ENCODE measurements at regions not wholly inside any gene's neighbourhood (a gene's known extent, or its start where the extent isn't known, plus 50 kb on each side); places are given as distances from the start of the nearest gene placed in this dataset.
"Not testable (repeated sequence)": the region's sequence is repeated elsewhere in the genome, so short reads cannot be mapped to it uniquely, and the experiment has no call there.

- DNase-seq = no peak
These were observed 74.1 kb upstream of the IQSEC1 start for GRCh38 chr3:13147344-13147743.

- no peak for DNase-seq
These were observed 73.5 kb upstream of the IQSEC1 start for GRCh38 chr3:13146643-13147143.

GRCh38 chr3:13145826-13146642 lies 72.8 kb upstream of the IQSEC1 start:
- no peak for DNase-seq

- no peak for DNase-seq
These were observed 72.0 kb upstream of the IQSEC1 start for GRCh38 chr3:13145131-13145825.

GRCh38 chr3:13144163-13145023 lies 71.2 kb upstream of the IQSEC1 start:
- DNase-seq = no peak

GRCh38 chr3:13143381-13144004 lies 70.3 kb upstream of the IQSEC1 start:
- no peak for DNase-seq

GRCh38 chr3:13142552-13143380 lies 69.5 kb upstream of the IQSEC1 start:
- DNase-seq = no peak

- no peak for DNase-seq
These were observed 68.8 kb upstream of the IQSEC1 start for GRCh38 chr3:13141991-13142412.

- no peak for DNase-seq
These were observed 68.0 kb upstream of the IQSEC1 start for GRCh38 chr3:13141183-13141582.

- no peak for DNase-seq
These were observed 67.4 kb upstream of the IQSEC1 start for GRCh38 chr3:13140596-13140995.

- DNase-seq = no peak
These were observed 66.3 kb upstream of the IQSEC1 start for GRCh38 chr3:13139471-13140065.

GRCh38 chr3:13138833-13139145 lies 65.6 kb upstream of the IQSEC1 start:
- DNase-seq = no peak

- no peak for DNase-seq
These were observed 65.0 kb upstream of the IQSEC1 start for GRCh38 chr3:13137941-13138832.

- not testable (repeated sequence) for DNase-seq
These were observed 63.6 kb upstream of the IQSEC1 start for GRCh38 chr3:13136848-13137247.

- DNase-seq = no peak
These were observed 63.2 kb upstream of the IQSEC1 start for GRCh38 chr3:13136426-13136825.

- DNase-seq = no peak
These were observed 62.6 kb upstream of the IQSEC1 start for GRCh38 chr3:13135811-13136321.

GRCh38 chr3:13135251-13135810 lies 62.1 kb upstream of the IQSEC1 start:
- DNase-seq = no peak

- no peak for DNase-seq
These were observed 61.6 kb upstream of the IQSEC1 start for GRCh38 chr3:13134879-13135206.

GRCh38 chr3:13134166-13134878 lies 61.1 kb upstream of the IQSEC1 start:
- no peak for DNase-seq

Measured in GF-D8 (cell line).